ENCODE measurements at regions not wholly inside any gene's neighbourhood (a gene's known extent, or its start where the extent isn't known, plus 50 kb on each side); places are given as distances from the start of the nearest gene placed in this dataset.

DNA sequence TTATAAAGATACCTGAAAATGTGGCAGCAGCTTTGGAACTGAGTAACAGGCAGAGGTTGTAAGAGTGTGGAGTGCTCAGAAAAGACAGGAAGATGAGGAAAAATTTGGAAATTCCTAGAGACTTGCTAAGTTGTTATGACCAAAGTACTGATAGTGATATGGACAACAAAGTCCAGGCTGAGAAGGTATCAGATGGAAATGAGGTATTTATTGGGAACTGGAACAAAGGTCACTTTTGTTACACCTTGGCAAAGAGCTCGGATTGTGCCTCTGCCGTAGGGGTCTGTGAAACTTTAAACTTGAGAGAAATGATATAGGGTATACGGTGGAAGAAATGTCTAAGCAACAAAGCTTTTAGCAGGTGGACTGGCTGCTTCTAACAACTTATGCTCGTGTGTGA is 419.9 kb downstream of the PCDH17 start:
- no peaks in the 10 kb centered on the region for H3K9me3 ChIP-seq (ENCODE audit: insufficient read depth, low read depth, low read length)
- Mint-ChIP-seq H3K27me3 (ENCODE audit: low read depth, unreplicated experiment) (peaks cover 2% of the 10 kb centered on the region), H3K9me3 (ENCODE audit: unreplicated experiment) (no peaks in the 10 kb centered on the region), H3K27ac (ENCODE audit: unreplicated experiment) (no peak overlapping the region), H3K4me1 (ENCODE audit: low read depth, unreplicated experiment) (peaks cover 2% of the 10 kb centered on the region), H3K36me3 (ENCODE audit: low read depth, unreplicated experiment) (no peaks in the 10 kb centered on the region), H3K4me3 (ENCODE audit: unreplicated experiment) (no peak overlapping the region)
- no peak overlapping the region for H3K27ac ChIP-seq (ENCODE audit: low read depth, low read length)
- H3K36me3 ChIP-seq (ENCODE audit: insufficient read depth, low read length) = no peaks in the 10 kb centered on the region
- no peaks in the 10 kb centered on the region for H4K20me1 ChIP-seq (ENCODE audit: insufficient read depth, low read length)
- H2AFZ ChIP-seq (ENCODE audit: low read depth, low read length) = no peak overlapping the region
- no peaks in the 10 kb centered on the region for H3K4me1 ChIP-seq (ENCODE audit: insufficient read depth, low read length)
- DNase-seq (ENCODE audit: low read depth) = no peak
- H3K4me2 ChIP-seq (ENCODE audit: low read length) = no peak overlapping the region
- no peak overlapping the region for H3K4me3 ChIP-seq (ENCODE audit: insufficient read depth, low read depth, low read length)
- no peak overlapping the region for H3K9ac ChIP-seq (ENCODE audit: low read length)
- TF ChIP-seq, protein P1, sequence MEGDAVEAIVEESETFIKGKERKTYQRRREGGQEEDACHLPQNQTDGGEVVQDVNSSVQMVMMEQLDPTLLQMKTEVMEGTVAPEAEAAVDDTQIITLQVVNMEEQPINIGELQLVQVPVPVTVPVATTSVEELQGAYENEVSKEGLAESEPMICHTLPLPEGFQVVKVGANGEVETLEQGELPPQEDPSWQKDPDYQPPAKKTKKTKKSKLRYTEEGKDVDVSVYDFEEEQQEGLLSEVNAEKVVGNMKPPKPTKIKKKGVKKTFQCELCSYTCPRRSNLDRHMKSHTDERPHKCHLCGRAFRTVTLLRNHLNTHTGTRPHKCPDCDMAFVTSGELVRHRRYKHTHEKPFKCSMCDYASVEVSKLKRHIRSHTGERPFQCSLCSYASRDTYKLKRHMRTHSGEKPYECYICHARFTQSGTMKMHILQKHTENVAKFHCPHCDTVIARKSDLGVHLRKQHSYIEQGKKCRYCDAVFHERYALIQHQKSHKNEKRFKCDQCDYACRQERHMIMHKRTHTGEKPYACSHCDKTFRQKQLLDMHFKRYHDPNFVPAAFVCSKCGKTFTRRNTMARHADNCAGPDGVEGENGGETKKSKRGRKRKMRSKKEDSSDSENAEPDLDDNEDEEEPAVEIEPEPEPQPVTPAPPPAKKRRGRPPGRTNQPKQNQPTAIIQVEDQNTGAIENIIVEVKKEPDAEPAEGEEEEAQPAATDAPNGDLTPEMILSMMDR (IDR thresholded peaks at IDR 0.05; ENCODE audit: insufficient read depth, low read depth, low read length) = no peak
- no peak for TF ChIP-seq EZH2 (IDR thresholded peaks at IDR 0.05; ENCODE audit: insufficient read depth, low read length)
- no peak for FAIRE-seq
- no peaks in the 10 kb centered on the region for H3K27me3 ChIP-seq (ENCODE audit: insufficient read depth, low read length)
- no peaks in the 10 kb centered on the region for H3K79me2 ChIP-seq (ENCODE audit: insufficient read depth, low read length)

DNA sequence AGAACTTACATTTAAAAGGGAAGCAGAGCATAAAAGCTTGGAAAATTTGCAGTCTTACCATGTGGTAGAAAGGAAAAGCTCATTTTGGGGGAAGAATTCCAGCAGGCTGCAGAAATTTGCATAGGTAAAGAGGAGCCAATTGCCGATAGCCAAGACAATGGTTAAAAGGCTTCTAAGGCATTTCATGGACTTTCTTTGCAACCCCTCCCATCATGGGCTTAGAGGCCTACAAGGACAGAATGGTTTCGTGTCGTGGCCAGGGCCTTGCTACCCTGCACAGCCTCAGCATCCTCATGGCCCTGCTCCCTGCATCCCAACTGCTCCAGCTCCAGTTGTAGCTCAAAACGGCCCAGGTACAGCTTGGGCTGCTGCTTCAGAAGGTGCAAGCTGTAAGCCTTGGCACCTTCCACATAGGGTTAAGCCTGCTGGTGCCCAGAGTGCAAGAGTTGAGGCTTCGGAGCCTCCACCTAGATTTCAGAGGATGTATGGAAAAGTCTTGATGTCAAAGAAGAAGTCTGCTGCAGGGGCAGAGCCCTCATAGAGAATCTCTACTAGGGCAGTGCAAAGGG is 420.3 kb downstream of the PCDH17 start:
- Mint-ChIP-seq H3K4me1 (ENCODE audit: low read depth, unreplicated experiment) (peaks cover 2% of the 10 kb centered on the region), H3K27me3 (ENCODE audit: low read depth, unreplicated experiment) (peaks cover 2% of the 10 kb centered on the region), H3K36me3 (ENCODE audit: low read depth, unreplicated experiment) (no peaks in the 10 kb centered on the region), H3K27ac (ENCODE audit: unreplicated experiment) (no peak overlapping the region), H3K4me3 (ENCODE audit: unreplicated experiment) (no peak overlapping the region), H3K9me3 (ENCODE audit: unreplicated experiment) (no peaks in the 10 kb centered on the region)
- H3K9me3 ChIP-seq (ENCODE audit: insufficient read depth, low read depth, low read length) = no peaks in the 10 kb centered on the region
- no peak overlapping the region for H3K4me3 ChIP-seq (ENCODE audit: insufficient read depth, low read depth, low read length)
- H3K27ac ChIP-seq (ENCODE audit: low read depth, low read length) = no peak overlapping the region
- DNase-seq (ENCODE audit: low read depth) (no peak), FAIRE-seq (no peak)
- H3K79me2 ChIP-seq (ENCODE audit: insufficient read depth, low read length) = no peaks in the 10 kb centered on the region
- no peaks in the 10 kb centered on the region for H3K4me1 ChIP-seq (ENCODE audit: insufficient read depth, low read length)
- H3K4me2 ChIP-seq (ENCODE audit: low read length) = no peak overlapping the region
- no peak overlapping the region for H3K9ac ChIP-seq (ENCODE audit: low read length)
- no peaks in the 10 kb centered on the region for H3K36me3 ChIP-seq (ENCODE audit: insufficient read depth, low read length)
- H4K20me1 ChIP-seq (ENCODE audit: insufficient read depth, low read length) = no peaks in the 10 kb centered on the region
- H3K27me3 ChIP-seq (ENCODE audit: insufficient read depth, low read length) = no peaks in the 10 kb centered on the region
- no peak overlapping the region for H2AFZ ChIP-seq (ENCODE audit: low read depth, low read length)
- TF ChIP-seq, protein P1 (IDR thresholded peaks at IDR 0.05; ENCODE audit: insufficient read depth, low read depth, low read length) = no peak
- TF ChIP-seq EZH2 (IDR thresholded peaks at IDR 0.05; ENCODE audit: insufficient read depth, low read length) = no peak

DNA sequence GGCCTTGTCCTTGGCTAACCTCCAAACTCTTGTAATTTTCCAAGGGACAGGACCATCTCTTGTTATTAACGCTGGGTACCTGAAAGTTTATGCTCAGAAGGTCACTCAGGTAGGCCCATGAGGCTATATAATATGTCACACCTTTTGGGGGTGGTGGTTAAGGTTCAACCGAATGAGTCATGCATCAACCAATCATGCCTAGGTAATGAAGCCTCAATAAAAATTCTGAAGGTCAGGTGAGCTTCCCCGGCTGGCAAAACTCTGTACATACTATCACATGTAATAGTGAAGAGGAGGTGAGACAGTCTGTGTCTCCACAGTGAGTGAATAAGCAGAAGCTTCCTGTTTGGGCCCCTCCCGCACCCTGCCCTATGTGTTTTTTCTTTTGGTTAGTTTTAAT is 424.9 kb downstream of the PCDH17 start:
- Histone ChIP-seq H3K9ac (ENCODE audit: low read length) (no peak overlapping the region), H3K27ac (ENCODE audit: low read depth, low read length) (no peak overlapping the region), H3K4me2 (ENCODE audit: low read length) (no peak overlapping the region), H3K27me3 (ENCODE audit: insufficient read depth, low read length) (no peaks in the 10 kb centered on the region), H2AFZ (ENCODE audit: low read depth, low read length) (no peak overlapping the region), H3K79me2 (ENCODE audit: insufficient read depth, low read length) (no peaks in the 10 kb centered on the region), H4K20me1 (ENCODE audit: insufficient read depth, low read length) (no peaks in the 10 kb centered on the region), H3K4me1 (ENCODE audit: insufficient read depth, low read length) (no peaks in the 10 kb centered on the region), H3K9me3 (ENCODE audit: insufficient read depth, low read depth, low read length) (no peaks in the 10 kb centered on the region), H3K4me3 (ENCODE audit: insufficient read depth, low read depth, low read length) (no peak overlapping the region), H3K36me3 (ENCODE audit: insufficient read depth, low read length) (no peaks in the 10 kb centered on the region)
- DNase-seq (ENCODE audit: low read depth) = no peak
- TF ChIP-seq EZH2 (IDR thresholded peaks at IDR 0.05; ENCODE audit: insufficient read depth, low read length) = no peak
- TF ChIP-seq, protein P1 (IDR thresholded peaks at IDR 0.05; ENCODE audit: insufficient read depth, low read depth, low read length) = no peak
- H3K4me3 Mint-ChIP-seq (ENCODE audit: unreplicated experiment) = no peak overlapping the region
- H3K27ac Mint-ChIP-seq (ENCODE audit: unreplicated experiment) = no peak overlapping the region
- H3K36me3 Mint-ChIP-seq (ENCODE audit: low read depth, unreplicated experiment) = no peaks in the 10 kb centered on the region
- no peak for FAIRE-seq
- no peaks in the 10 kb centered on the region for H3K9me3 Mint-ChIP-seq (ENCODE audit: unreplicated experiment)
- peaks cover under 1% of the 10 kb centered on the region for H3K27me3 Mint-ChIP-seq (ENCODE audit: low read depth, unreplicated experiment)
- peaks cover 2% of the 10 kb centered on the region for H3K4me1 Mint-ChIP-seq (ENCODE audit: low read depth, unreplicated experiment)
